WTC11 (cell line): ENCODE measurements at regions not wholly inside any gene's neighbourhood (a gene's known extent, or its start where the extent isn't known, plus 50 kb on each side); places are given as distances from the start of the nearest gene placed in this dataset.

ENCODE experiments used
- ATAC-seq: fragments of 200-7000 bp; cut with Tn5 transposase; 2 replicates; pipeline ENCODE4 v1.10.0; 2021; ENCODE audit warnings: mild to moderate bottlenecking, moderate library complexity
- CTCF ChIA-PET: fragments of 300-600 bp; sonication (Branson Sonifier 250); formaldehyde crosslinking; loops from one replicate; lab custom pipeline; 2021; ENCODE audit warnings: antibody characterized with exemption; lab: Charles Lee
- POLR2A ChIA-PET: fragments of 350-600 bp; sonication (Branson Sonifier 250); formaldehyde crosslinking; loops from one replicate; lab custom pipeline; 2021; ENCODE audit warnings: antibody characterized with exemption; lab: Charles Lee
- DNase-seq: peaks from one replicate; pipeline ENCODE4 v3.0.0; 2021; ENCODE audit warnings: low spot score
- H3K27ac Mint-ChIP-seq: 2 replicates; pipeline ENCODE4 v1.8.0; 2021; ENCODE audit warnings: mixed read lengths
- H3K27me3 Mint-ChIP-seq: 2 replicates; pipeline ENCODE4 v1.8.0; 2021; ENCODE audit warnings: low read depth, mild to moderate bottlenecking, moderate library complexity, mixed read lengths
- H3K36me3 Mint-ChIP-seq: 2 replicates; pipeline ENCODE4 v1.8.0; 2021; ENCODE audit warnings: mixed read lengths
- H3K4me1 Mint-ChIP-seq: 2 replicates; pipeline ENCODE4 v1.8.0; 2022; ENCODE audit warnings: mixed read lengths
- H3K4me3 Mint-ChIP-seq: 2 replicates; pipeline ENCODE4 v1.8.0; 2021; ENCODE audit warnings: mild to moderate bottlenecking, moderate library complexity, mixed read lengths
- H3K9me3 Mint-ChIP-seq: 2 replicates; pipeline ENCODE4 v1.8.0; 2021; ENCODE audit warnings: mixed read lengths
- CREB1 ChIP-seq: sonication (generic); formaldehyde crosslinking; IDR thresholded peaks from 2 replicates; pipeline ENCODE4 v1.8.0; 2023; ENCODE audit warnings: mild to moderate bottlenecking, missing genetic modification reagents
- GRHL2 ChIP-seq: fragments of 250-450 bp; sonication (Bioruptor Pico); IDR thresholded peaks from 2 replicates; pipeline ENCODE4 v1.8.0; 2022; ENCODE audit warnings: mild to moderate bottlenecking, moderate library complexity; ENCODE audit not compliant: insufficient replicate concordance, severe bottlenecking
- NFYB ChIP-seq: sonication (generic); formaldehyde crosslinking; conservative IDR thresholded peaks from 2 replicates; pipeline ENCODE4 v1.8.0; 2022; ENCODE audit warnings: low read depth, missing genetic modification reagents
- PRRX2 ChIP-seq: fragments of 250-450 bp; sonication (Bioruptor Pico); IDR thresholded peaks from 2 replicates; pipeline ENCODE4 v1.8.0; 2021; ENCODE audit warnings: mild to moderate bottlenecking
- ZNF232 ChIP-seq: sonication (generic); formaldehyde crosslinking; IDR thresholded peaks from 2 replicates; pipeline ENCODE4 v1.8.0; 2022; ENCODE audit warnings: mild to moderate bottlenecking, missing genetic modification reagents
- ZNF423 ChIP-seq: fragments of 250-450 bp; sonication (Bioruptor Pico); IDR thresholded peaks from 2 replicates; pipeline ENCODE4 v2.1.2; 2022; ENCODE audit warnings: mild to moderate bottlenecking, moderate library complexity
- TF ChIP-seq, protein P1 (sequence below): sonication (generic); formaldehyde crosslinking; IDR thresholded peaks from 2 replicates; pipeline ENCODE4 v1.8.1; 2022; ENCODE audit warnings: mild to moderate bottlenecking, moderate library complexity, missing genetic modification reagents
- TF ChIP-seq, protein P2 (sequence below): sonication (generic); formaldehyde crosslinking; IDR thresholded peaks from 2 replicates; pipeline ENCODE4 v1.8.1; 2023; ENCODE audit warnings: mild to moderate bottlenecking, missing genetic modification reagents, borderline replicate concordance
- TF ChIP-seq, protein P3 (sequence below): sonication (generic); formaldehyde crosslinking; IDR thresholded peaks from 2 replicates; pipeline ENCODE4 v1.8.1; 2023; ENCODE audit warnings: mild to moderate bottlenecking, missing genetic modification reagents
- TF ChIP-seq, protein P4 (sequence below): sonication (generic); formaldehyde crosslinking; IDR thresholded peaks from 2 replicates; pipeline ENCODE4 v1.8.1; 2022; ENCODE audit warnings: low read depth, mild to moderate bottlenecking, moderate library complexity, missing genetic modification reagents, borderline replicate concordance
- TF ChIP-seq, protein P5 (sequence below): fragments of 250-450 bp; sonication (Bioruptor Pico); conservative IDR thresholded peaks from 2 replicates; pipeline ENCODE4 v1.9.0; 2021; ENCODE audit warnings: mild to moderate bottlenecking
- TF ChIP-seq, protein P6 (sequence below): sonication (generic); formaldehyde crosslinking; IDR thresholded peaks from 2 replicates; pipeline ENCODE4 v1.8.0; 2023; ENCODE audit warnings: missing genetic modification reagents, mild to moderate bottlenecking, borderline replicate concordance

DNA sequence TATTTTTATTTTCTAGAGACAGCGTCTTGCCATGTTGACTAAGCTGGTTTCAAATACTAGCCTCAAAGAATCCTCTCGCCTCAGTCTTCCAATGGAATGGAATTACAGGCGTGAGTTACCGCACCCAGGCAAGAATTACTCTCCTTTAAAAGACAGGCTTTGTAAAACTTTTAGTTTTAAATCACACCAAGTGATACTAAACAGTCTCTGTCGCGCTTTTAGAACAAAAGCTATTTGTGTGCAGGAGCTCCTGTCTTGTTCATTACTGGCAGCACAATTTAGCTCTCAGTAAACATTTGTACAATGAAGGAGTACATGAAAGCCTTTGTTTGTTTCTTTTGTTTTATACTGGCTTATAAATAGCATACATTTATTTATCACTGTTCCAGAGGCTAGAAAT, 1719.2 kb upstream of the PIK3C3 start (continued):
- TF ChIP-seq, protein P1, sequence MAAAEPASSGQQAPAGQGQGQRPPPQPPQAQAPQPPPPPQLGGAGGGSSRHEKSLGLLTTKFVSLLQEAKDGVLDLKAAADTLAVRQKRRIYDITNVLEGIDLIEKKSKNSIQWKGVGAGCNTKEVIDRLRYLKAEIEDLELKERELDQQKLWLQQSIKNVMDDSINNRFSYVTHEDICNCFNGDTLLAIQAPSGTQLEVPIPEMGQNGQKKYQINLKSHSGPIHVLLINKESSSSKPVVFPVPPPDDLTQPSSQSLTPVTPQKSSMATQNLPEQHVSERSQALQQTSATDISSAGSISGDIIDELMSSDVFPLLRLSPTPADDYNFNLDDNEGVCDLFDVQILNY (CRISPR knock-in tag): no peak
- TF ChIP-seq, protein P2, sequence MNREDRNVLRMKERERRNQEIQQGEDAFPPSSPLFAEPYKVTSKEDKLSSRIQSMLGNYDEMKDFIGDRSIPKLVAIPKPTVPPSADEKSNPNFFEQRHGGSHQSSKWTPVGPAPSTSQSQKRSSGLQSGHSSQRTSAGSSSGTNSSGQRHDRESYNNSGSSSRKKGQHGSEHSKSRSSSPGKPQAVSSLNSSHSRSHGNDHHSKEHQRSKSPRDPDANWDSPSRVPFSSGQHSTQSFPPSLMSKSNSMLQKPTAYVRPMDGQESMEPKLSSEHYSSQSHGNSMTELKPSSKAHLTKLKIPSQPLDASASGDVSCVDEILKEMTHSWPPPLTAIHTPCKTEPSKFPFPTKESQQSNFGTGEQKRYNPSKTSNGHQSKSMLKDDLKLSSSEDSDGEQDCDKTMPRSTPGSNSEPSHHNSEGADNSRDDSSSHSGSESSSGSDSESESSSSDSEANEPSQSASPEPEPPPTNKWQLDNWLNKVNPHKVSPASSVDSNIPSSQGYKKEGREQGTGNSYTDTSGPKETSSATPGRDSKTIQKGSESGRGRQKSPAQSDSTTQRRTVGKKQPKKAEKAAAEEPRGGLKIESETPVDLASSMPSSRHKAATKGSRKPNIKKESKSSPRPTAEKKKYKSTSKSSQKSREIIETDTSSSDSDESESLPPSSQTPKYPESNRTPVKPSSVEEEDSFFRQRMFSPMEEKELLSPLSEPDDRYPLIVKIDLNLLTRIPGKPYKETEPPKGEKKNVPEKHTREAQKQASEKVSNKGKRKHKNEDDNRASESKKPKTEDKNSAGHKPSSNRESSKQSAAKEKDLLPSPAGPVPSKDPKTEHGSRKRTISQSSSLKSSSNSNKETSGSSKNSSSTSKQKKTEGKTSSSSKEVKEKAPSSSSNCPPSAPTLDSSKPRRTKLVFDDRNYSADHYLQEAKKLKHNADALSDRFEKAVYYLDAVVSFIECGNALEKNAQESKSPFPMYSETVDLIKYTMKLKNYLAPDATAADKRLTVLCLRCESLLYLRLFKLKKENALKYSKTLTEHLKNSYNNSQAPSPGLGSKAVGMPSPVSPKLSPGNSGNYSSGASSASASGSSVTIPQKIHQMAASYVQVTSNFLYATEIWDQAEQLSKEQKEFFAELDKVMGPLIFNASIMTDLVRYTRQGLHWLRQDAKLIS (CRISPR knock-in tag): no peak

DNA sequence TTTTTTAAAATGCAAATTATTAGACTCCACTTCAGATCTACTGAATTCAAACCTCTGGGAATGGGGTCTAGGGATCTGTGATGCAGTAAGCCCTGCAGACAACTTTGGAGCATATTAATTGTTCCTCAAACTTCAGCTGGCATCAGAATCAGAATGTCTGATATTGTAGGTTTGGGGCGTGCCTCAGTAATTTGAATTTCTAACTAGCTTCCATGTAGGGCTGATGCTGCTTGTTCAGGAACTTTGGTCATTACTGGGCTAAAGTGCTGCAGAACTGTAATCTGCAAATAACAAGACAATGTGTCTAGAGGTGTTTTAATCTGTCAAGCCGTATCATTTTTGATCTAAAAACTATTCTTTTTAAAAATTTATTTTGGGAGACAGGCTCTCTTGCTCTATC, 1719.7 kb upstream of the PIK3C3 start:
- Mint-ChIP-seq H3K27me3 (peaks cover 47% of the 10 kb centered on the region), H3K9me3 (peaks cover 12% of the 10 kb centered on the region), H3K4me1 (peaks cover 20% of the 10 kb centered on the region), H3K36me3 (no peaks in the 10 kb centered on the region; the same call in 1 of the 2 replicates), H3K4me3 (no peak overlapping the region), H3K27ac (no peak overlapping the region)
- ChIA-PET CTCF (no interaction called here), POLR2A (no interaction called here)
- TF ChIP-seq, protein P3, sequence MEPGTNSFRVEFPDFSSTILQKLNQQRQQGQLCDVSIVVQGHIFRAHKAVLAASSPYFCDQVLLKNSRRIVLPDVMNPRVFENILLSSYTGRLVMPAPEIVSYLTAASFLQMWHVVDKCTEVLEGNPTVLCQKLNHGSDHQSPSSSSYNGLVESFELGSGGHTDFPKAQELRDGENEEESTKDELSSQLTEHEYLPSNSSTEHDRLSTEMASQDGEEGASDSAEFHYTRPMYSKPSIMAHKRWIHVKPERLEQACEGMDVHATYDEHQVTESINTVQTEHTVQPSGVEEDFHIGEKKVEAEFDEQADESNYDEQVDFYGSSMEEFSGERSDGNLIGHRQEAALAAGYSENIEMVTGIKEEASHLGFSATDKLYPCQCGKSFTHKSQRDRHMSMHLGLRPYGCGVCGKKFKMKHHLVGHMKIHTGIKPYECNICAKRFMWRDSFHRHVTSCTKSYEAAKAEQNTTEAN: no peak
- TF ChIP-seq ZNF232: no peak
- TF ChIP-seq ZNF423 (CRISPR knock-in tag): no peak
- TF ChIP-seq, protein P4, sequence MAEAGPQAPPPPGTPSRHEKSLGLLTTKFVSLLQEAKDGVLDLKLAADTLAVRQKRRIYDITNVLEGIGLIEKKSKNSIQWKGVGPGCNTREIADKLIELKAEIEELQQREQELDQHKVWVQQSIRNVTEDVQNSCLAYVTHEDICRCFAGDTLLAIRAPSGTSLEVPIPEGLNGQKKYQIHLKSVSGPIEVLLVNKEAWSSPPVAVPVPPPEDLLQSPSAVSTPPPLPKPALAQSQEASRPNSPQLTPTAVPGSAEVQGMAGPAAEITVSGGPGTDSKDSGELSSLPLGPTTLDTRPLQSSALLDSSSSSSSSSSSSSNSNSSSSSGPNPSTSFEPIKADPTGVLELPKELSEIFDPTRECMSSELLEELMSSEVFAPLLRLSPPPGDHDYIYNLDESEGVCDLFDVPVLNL (CRISPR knock-in tag): no peak
- TF ChIP-seq, protein P5, sequence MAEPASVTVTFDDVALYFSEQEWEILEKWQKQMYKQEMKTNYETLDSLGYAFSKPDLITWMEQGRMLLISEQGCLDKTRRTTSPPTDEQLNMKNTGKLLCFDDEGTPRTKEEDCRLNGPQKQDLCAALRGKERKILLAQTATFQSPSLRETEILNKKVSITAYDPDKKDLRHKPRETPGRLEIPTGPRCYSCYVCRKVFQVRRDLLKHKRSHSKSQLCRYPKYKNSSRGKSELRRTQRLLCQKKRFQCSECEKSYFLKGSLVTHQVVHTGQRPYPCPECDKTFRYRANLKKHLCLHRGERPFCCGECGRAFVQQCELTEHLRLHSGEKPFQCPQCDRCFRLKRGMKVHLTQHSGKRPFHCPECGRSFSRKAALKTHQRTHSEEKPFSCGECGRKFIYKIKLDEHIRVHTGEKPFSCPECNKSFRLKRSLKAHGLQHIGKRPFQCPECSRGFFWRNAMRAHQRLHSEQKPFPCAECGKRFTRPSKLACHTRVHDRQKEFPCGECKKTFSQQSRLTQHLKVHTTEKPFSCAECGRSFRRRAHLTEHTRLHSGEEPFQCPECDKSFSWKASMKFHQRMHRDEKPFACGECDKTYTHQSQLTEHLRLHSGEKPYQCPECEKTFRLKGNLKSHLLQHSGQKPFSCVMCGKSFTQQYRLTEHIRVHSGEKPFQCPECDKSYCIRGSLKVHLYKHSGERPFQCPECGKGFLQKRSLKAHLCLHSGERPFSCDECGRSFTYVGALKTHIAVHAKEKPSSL: no peak
- no peak for TF ChIP-seq CREB1
- no peak for TF ChIP-seq GRHL2 (CRISPR knock-in tag)
- TF ChIP-seq PRRX2 (CRISPR knock-in tag): no peak
- TF ChIP-seq, protein P6, sequence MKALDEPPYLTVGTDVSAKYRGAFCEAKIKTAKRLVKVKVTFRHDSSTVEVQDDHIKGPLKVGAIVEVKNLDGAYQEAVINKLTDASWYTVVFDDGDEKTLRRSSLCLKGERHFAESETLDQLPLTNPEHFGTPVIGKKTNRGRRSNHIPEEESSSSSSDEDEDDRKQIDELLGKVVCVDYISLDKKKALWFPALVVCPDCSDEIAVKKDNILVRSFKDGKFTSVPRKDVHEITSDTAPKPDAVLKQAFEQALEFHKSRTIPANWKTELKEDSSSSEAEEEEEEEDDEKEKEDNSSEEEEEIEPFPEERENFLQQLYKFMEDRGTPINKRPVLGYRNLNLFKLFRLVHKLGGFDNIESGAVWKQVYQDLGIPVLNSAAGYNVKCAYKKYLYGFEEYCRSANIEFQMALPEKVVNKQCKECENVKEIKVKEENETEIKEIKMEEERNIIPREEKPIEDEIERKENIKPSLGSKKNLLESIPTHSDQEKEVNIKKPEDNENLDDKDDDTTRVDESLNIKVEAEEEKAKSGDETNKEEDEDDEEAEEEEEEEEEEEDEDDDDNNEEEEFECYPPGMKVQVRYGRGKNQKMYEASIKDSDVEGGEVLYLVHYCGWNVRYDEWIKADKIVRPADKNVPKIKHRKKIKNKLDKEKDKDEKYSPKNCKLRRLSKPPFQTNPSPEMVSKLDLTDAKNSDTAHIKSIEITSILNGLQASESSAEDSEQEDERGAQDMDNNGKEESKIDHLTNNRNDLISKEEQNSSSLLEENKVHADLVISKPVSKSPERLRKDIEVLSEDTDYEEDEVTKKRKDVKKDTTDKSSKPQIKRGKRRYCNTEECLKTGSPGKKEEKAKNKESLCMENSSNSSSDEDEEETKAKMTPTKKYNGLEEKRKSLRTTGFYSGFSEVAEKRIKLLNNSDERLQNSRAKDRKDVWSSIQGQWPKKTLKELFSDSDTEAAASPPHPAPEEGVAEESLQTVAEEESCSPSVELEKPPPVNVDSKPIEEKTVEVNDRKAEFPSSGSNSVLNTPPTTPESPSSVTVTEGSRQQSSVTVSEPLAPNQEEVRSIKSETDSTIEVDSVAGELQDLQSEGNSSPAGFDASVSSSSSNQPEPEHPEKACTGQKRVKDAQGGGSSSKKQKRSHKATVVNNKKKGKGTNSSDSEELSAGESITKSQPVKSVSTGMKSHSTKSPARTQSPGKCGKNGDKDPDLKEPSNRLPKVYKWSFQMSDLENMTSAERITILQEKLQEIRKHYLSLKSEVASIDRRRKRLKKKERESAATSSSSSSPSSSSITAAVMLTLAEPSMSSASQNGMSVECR (CRISPR knock-in tag): no peak
- TF ChIP-seq NFYB (CRISPR knock-in tag): no peak
- DNase-seq (no peak), ATAC-seq (no peak)
